ENCODE measurements at regions not wholly inside any gene's neighbourhood (a gene's known extent, or its start where the extent isn't known, plus 50 kb on each side); places are given as distances from the start of the nearest gene placed in this dataset.

DNA sequence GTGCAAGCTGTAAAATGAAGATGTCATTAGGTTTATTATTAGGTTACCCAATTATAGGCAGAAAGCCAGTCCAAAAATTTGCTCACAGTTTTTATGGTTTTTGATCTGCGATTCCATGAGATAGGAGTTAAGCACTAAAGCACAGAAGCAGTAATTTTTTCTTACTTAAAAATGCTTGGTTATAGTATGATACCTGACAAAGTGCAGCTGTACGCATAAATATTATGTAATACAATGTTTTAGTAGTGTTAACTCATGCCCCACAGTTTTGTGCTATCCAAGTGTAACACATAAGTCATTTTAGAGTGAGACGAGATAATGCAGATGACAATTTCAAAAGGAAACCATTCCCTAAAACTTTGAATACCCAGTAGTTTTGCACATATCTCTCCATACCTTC is 357.8 kb downstream of the TMA16 start:
- H2AFZ ChIP-seq (ENCODE audit: low read length, unreplicated experiment) = no peak overlapping the region
- H3K79me2 ChIP-seq (ENCODE audit: control insufficient read depth, insufficient read depth, low read length, unreplicated experiment) = no peaks in the 10 kb centered on the region
- no peaks in the 10 kb centered on the region for H3K36me3 ChIP-seq (ENCODE audit: insufficient read depth, low read length)
- no peaks in the 10 kb centered on the region; the same call in 1 of the 2 replicates for H3K27me3 ChIP-seq (ENCODE audit: insufficient read depth, low read length)
- no peak overlapping the region for H3K27ac ChIP-seq (ENCODE audit: low read depth, low read length)
- no peaks in the 10 kb centered on the region for H3K4me1 ChIP-seq (ENCODE audit: control insufficient read depth, insufficient read depth, low read length, unreplicated experiment)
- H3K4me3 ChIP-seq (ENCODE audit: low read depth, low read length) = no peak overlapping the region

DNA sequence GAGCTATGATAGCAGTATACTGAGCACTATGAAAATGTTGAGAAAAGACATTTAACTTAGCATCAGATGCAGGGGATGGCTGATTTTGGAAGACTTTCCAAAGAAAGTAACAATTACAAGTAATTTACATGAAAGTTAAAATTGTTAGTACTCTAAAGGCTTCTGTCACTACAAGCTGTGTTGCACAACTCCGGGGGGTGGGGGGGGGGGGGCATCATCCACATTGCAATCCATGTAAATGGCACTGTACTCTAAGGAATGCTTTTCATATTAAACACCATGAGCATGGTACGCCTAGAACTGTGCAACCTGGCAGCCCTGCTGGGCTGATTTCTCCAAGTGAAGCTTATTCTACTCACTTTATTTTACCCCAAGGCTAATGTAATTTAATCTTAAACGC is 363.4 kb downstream of the TMA16 start:
- no peak overlapping the region for H3K27ac ChIP-seq (ENCODE audit: low read depth, low read length)
- H3K36me3 ChIP-seq (ENCODE audit: insufficient read depth, low read length) = no peaks in the 10 kb centered on the region
- H3K4me3 ChIP-seq (ENCODE audit: low read depth, low read length) = no peak overlapping the region
- no peaks in the 10 kb centered on the region for H3K27me3 ChIP-seq (ENCODE audit: insufficient read depth, low read length)
- H3K79me2 ChIP-seq (ENCODE audit: control insufficient read depth, insufficient read depth, low read length, unreplicated experiment) = no peaks in the 10 kb centered on the region
- no peaks in the 10 kb centered on the region for H3K4me1 ChIP-seq (ENCODE audit: control insufficient read depth, insufficient read depth, low read length, unreplicated experiment)
- no peak overlapping the region for H2AFZ ChIP-seq (ENCODE audit: low read length, unreplicated experiment)

DNA sequence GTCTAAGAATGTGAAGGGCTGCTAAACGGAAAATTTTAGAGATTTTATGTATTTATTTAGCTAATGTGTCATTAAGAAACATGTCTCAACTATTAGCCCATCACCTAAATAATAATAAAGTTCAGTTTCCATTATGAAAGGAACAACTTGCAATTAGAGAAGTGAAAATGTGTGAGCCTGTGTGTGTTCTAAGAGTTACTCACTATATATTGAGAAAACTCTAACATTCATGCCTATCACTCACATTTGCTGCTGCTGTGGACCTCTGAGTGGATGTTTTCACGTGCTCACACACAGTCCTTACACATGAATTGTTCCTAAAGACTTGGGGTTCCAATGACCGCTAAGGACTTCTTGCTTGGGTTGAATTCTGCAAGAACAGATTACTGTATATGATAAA is 364.0 kb downstream of the TMA16 start:
- no peaks in the 10 kb centered on the region for H3K36me3 ChIP-seq (ENCODE audit: insufficient read depth, low read length)
- H3K27me3 ChIP-seq (ENCODE audit: insufficient read depth, low read length) = no peaks in the 10 kb centered on the region
- H3K27ac ChIP-seq (ENCODE audit: low read depth, low read length) = no peak overlapping the region
- no peaks in the 10 kb centered on the region for H3K4me1 ChIP-seq (ENCODE audit: control insufficient read depth, insufficient read depth, low read length, unreplicated experiment)
- no peak overlapping the region for H3K4me3 ChIP-seq (ENCODE audit: low read depth, low read length)
- no peak overlapping the region for H2AFZ ChIP-seq (ENCODE audit: low read length, unreplicated experiment)
- no peaks in the 10 kb centered on the region for H3K79me2 ChIP-seq (ENCODE audit: control insufficient read depth, insufficient read depth, low read length, unreplicated experiment)

DNA sequence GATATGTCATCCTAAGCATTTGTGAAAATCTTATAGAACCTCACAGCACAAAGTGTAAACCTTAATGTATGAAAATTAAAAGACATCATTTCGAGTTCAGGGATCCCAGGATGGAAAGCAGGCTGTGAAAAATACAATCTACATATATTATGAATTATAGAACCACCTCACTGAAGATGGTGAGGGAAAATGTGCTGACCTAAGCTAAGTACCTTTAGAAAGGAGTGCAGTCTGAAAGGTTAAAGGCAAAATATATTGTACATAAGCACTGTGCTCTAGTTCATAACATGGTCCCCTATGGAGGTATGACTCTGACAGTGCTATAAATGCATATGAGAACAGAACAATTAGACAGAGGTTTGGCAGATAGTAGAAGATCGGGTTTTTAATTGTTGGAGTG is 368.6 kb downstream of the TMA16 start:
- H3K27me3 ChIP-seq (ENCODE audit: insufficient read depth, low read length) = no peaks in the 10 kb centered on the region
- H3K79me2 ChIP-seq (ENCODE audit: control insufficient read depth, insufficient read depth, low read length, unreplicated experiment) = no peaks in the 10 kb centered on the region
- H3K4me1 ChIP-seq (ENCODE audit: control insufficient read depth, insufficient read depth, low read length, unreplicated experiment) = no peaks in the 10 kb centered on the region
- no peak overlapping the region for H2AFZ ChIP-seq (ENCODE audit: low read length, unreplicated experiment)
- H3K4me3 ChIP-seq (ENCODE audit: low read depth, low read length) = no peak overlapping the region
- H3K36me3 ChIP-seq (ENCODE audit: insufficient read depth, low read length) = no peaks in the 10 kb centered on the region
- no peak overlapping the region for H3K27ac ChIP-seq (ENCODE audit: low read depth, low read length)

DNA sequence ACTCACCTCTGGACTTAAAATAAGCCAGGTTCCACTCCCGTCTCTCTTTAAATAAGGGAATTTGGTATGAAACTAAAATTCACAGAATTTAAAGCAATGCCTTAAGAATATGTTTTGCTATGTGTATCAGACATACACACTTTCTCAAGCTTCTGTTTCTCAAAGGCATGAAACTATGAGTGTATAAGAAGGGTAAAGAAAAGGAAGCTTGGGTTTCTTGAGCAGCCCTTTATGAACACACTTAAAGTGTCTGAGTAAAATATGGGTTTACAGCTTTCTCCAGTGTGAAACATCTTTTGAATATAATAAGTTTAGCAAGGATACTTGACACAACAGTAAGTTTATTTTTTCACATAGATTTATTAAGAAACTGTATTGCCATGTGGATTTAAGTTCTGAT is 370.5 kb downstream of the TMA16 start:
- Histone ChIP-seq H3K27ac (ENCODE audit: low read depth, low read length) (no peak overlapping the region), H3K4me1 (ENCODE audit: control insufficient read depth, insufficient read depth, low read length, unreplicated experiment) (no peaks in the 10 kb centered on the region), H3K27me3 (ENCODE audit: insufficient read depth, low read length) (no peaks in the 10 kb centered on the region), H3K4me3 (ENCODE audit: low read depth, low read length) (no peak overlapping the region), H2AFZ (ENCODE audit: low read length, unreplicated experiment) (no peak overlapping the region), H3K79me2 (ENCODE audit: control insufficient read depth, insufficient read depth, low read length, unreplicated experiment) (no peaks in the 10 kb centered on the region), H3K36me3 (ENCODE audit: insufficient read depth, low read length) (no peaks in the 10 kb centered on the region)

DNA sequence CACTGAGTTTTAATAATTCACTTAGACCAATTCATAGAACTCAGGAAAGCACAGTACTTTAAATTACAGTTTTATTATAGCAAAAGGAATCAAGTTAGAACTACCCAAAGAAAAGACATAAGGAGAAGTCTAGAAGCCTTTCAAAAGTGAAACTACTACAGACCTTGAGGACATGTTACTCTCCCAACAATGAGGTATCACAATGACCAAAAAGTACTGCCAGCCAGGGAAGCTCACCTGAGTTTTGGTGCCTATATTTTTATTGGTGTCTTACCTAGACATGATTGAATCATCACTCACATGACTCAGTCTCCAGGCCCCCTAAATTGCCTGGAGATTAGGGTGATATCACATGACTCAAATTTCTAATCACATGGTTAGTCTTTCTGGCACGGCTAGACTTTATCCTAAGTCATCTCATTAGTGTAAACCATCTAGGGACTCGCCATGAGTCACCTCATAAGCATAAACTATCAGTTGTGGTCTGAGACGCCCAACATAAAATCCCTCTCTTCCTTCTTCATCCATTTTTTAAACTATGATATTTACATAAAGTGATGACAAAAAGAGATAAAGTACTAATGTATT is 372.3 kb downstream of the TMA16 start:
- no peaks in the 10 kb centered on the region for H3K27me3 ChIP-seq (ENCODE audit: insufficient read depth, low read length)
- no peak overlapping the region for H3K4me3 ChIP-seq (ENCODE audit: low read depth, low read length)
- H3K27ac ChIP-seq (ENCODE audit: low read depth, low read length) = no peak overlapping the region
- no peaks in the 10 kb centered on the region for H3K79me2 ChIP-seq (ENCODE audit: control insufficient read depth, insufficient read depth, low read length, unreplicated experiment)
- no peaks in the 10 kb centered on the region for H3K4me1 ChIP-seq (ENCODE audit: control insufficient read depth, insufficient read depth, low read length, unreplicated experiment)
- H2AFZ ChIP-seq (ENCODE audit: low read length, unreplicated experiment) = no peak overlapping the region
- no peaks in the 10 kb centered on the region for H3K36me3 ChIP-seq (ENCODE audit: insufficient read depth, low read length)

DNA sequence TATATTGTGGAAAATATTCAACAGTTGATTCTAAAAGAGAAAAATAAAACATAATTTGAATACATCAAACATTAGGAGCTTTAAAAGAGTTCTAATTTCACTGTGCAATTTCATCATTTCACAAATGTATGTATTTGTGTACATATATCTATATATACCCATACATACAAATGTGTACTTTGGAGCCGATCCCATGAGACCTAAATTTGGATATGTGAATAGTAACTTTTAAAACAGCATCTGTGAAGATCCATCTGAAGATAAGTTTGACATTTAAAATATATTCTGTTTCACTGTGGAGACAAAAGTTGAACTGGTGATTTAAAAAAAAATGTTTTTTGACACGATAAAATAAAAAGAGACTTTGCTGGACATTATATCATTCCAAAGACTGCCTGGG is 374.0 kb downstream of the TMA16 start:
- Histone ChIP-seq H3K79me2 (ENCODE audit: control insufficient read depth, insufficient read depth, low read length, unreplicated experiment) (no peaks in the 10 kb centered on the region), H3K27me3 (ENCODE audit: insufficient read depth, low read length) (no peaks in the 10 kb centered on the region), H3K36me3 (ENCODE audit: insufficient read depth, low read length) (no peaks in the 10 kb centered on the region), H3K4me3 (ENCODE audit: low read depth, low read length) (no peak overlapping the region), H3K27ac (ENCODE audit: low read depth, low read length) (no peak overlapping the region), H3K4me1 (ENCODE audit: control insufficient read depth, insufficient read depth, low read length, unreplicated experiment) (no peaks in the 10 kb centered on the region), H2AFZ (ENCODE audit: low read length, unreplicated experiment) (no peak overlapping the region)

DNA sequence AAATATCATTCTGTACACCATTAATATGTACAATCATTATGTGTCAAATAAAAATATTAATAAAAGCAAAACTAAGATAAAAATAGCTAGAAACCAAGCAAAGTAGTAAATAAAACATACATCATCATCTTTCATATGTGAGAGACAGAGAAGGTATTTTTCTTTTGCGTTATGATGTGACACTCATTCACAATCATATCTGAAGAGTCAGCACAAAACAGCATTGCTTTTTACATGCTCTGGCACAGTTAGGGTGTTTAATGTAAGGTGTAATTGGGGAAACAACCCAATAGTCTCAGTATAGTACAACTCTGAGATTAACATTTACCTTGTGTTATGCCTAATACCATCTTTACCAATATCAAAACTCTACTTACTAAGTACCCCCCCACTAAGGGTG is 376.6 kb downstream of the TMA16 start:
- Histone ChIP-seq H3K79me2 (ENCODE audit: control insufficient read depth, insufficient read depth, low read length, unreplicated experiment) (no peaks in the 10 kb centered on the region), H3K27me3 (ENCODE audit: insufficient read depth, low read length) (no peaks in the 10 kb centered on the region), H3K27ac (ENCODE audit: low read depth, low read length) (no peak overlapping the region), H2AFZ (ENCODE audit: low read length, unreplicated experiment) (no peak overlapping the region), H3K36me3 (ENCODE audit: insufficient read depth, low read length) (no peaks in the 10 kb centered on the region), H3K4me1 (ENCODE audit: control insufficient read depth, insufficient read depth, low read length, unreplicated experiment) (no peaks in the 10 kb centered on the region), H3K4me3 (ENCODE audit: low read depth, low read length) (no peak overlapping the region)

DNA sequence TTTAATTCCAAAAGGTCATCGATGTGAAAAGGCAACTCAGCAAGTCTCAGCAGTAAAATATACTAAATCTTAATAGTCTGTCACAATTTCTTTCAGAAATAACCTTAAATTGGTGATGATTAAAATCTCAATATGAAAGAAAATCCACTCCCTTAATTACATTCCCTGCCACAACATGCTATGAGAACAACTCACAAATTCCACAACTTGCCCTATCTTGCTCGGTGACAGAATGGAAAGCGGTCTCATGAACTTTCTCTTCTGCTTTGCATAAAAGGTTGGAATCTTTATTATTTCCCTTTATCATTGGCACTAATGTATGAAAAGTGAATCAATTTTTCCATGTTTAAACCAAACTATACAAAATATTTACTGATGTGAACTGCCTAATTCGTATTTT is 380.8 kb downstream of the TMA16 start:
- Histone ChIP-seq H3K36me3 (ENCODE audit: insufficient read depth, low read length) (no peaks in the 10 kb centered on the region), H3K4me3 (ENCODE audit: low read depth, low read length) (no peak overlapping the region), H3K79me2 (ENCODE audit: control insufficient read depth, insufficient read depth, low read length, unreplicated experiment) (no peaks in the 10 kb centered on the region), H3K4me1 (ENCODE audit: control insufficient read depth, insufficient read depth, low read length, unreplicated experiment) (no peaks in the 10 kb centered on the region), H2AFZ (ENCODE audit: low read length, unreplicated experiment) (no peak overlapping the region), H3K27me3 (ENCODE audit: insufficient read depth, low read length) (no peaks in the 10 kb centered on the region), H3K27ac (ENCODE audit: low read depth, low read length) (no peak overlapping the region)

DNA sequence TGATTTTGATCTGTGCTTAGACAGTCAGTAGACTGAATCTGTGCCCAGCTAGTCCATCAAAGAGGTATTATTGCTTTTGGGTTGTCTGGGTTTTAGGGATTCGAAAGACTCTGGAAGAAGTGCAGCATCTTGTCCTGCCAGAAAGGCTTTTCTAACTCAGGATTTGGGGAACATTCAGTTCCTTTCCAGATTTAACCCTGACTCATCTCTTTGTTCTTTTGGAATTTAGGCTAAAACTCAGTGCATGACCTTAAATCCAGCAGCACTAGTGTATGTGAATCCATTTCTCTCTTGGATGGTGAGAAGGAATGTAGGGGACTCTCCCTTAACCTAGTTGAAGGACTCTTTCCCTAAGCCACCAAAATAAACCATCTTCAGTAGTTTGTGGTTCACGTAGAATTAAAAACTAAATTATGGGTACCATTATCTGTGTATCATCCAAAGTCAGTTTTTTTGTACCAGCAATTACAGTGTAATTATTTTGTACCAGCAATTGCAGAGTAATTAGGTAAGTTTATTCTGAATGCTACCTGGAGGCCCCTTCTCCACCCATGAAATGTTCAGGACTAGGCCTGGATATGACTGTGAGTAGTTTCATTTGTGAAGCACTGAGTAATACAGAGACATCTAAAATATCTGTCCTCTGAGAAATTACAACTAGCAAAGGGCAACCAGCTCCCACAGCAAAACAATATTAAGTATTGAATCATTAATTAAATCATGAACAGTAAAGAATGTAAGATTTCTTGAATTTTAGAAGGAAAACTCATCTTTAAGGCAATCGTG is 384.0 kb downstream of the TMA16 start:
- Histone ChIP-seq H3K4me1 (ENCODE audit: control insufficient read depth, insufficient read depth, low read length, unreplicated experiment) (no peaks in the 10 kb centered on the region), H3K4me3 (ENCODE audit: low read depth, low read length) (no peak overlapping the region), H3K79me2 (ENCODE audit: control insufficient read depth, insufficient read depth, low read length, unreplicated experiment) (no peaks in the 10 kb centered on the region), H2AFZ (ENCODE audit: low read length, unreplicated experiment) (no peak overlapping the region), H3K27me3 (ENCODE audit: insufficient read depth, low read length) (no peaks in the 10 kb centered on the region), H3K36me3 (ENCODE audit: insufficient read depth, low read length) (no peaks in the 10 kb centered on the region), H3K27ac (ENCODE audit: low read depth, low read length) (no peak overlapping the region)

DNA sequence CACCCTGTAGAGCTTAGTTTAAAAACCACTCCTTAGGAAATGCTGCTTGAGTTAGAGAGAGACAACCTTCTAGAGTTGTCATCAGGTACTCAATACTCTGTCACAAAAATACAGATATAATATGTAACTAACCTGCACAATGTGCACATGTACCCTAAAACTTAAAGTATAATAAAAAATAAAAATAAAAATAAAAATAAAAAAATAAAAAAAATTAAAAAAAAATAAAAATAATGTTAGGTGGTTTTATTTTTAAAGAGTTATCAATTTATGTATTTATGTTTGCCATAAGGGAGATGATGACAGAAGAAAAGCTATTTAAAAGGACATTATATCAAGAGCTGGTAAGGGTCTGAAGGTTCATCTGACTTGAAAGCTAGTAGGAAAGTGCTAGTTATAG is 397.9 kb downstream of the TMA16 start:
- Histone ChIP-seq H3K36me3 (ENCODE audit: insufficient read depth, low read length) (no peaks in the 10 kb centered on the region), H3K4me3 (ENCODE audit: low read depth, low read length) (no peak overlapping the region), H3K27ac (ENCODE audit: low read depth, low read length) (no peak overlapping the region), H3K4me1 (ENCODE audit: control insufficient read depth, insufficient read depth, low read length, unreplicated experiment) (no peaks in the 10 kb centered on the region), H3K27me3 (ENCODE audit: insufficient read depth, low read length) (no peaks in the 10 kb centered on the region), H2AFZ (ENCODE audit: low read length, unreplicated experiment) (no peak overlapping the region), H3K79me2 (ENCODE audit: control insufficient read depth, insufficient read depth, low read length, unreplicated experiment) (no peaks in the 10 kb centered on the region)

All from ACC112 (cell line).